ENCODE measurements at regions not wholly inside any gene's neighbourhood (a gene's known extent, or its start where the extent isn't known, plus 50 kb on each side); places are given as distances from the start of the nearest gene placed in this dataset.
A peak's percentile ranks its signal among the peaks of the same experiment; 100 is the strongest.
"Not testable (repeated sequence)": the region's sequence is repeated elsewhere in the genome, so short reads cannot be mapped to it uniquely, and the experiment has no call there.

GRCh38 chrX:40920351-40920750, 164.9 kb upstream of the USP9X start:
- Histone ChIP-seq H3K4me3 (no peak overlapping the region), H3K27me3 (no peaks in the 10 kb centered on the region), H3K36me3 (no peaks in the 10 kb centered on the region), H3K4me1 (no peaks in the 10 kb centered on the region), H3K9me3 (peaks cover 0 to 23% of the 10 kb centered on the region in 2 donors), H3K27ac (no peak overlapping the region)
- no peak for DNase-seq (ENCODE audit: low spot score)
- TF ChIP-seq CTCF (IDR thresholded peaks at IDR 0.05), result no peak

GRCh38 chrX:40922307-40922706, 162.9 kb upstream of the USP9X start:
- Histone ChIP-seq H3K27ac (no peak overlapping the region), H3K36me3 (no peaks in the 10 kb centered on the region), H3K4me1 (no peaks in the 10 kb centered on the region), H3K4me3 (no peak overlapping the region), H3K27me3 (no peaks in the 10 kb centered on the region), H3K9me3 (peaks cover 0 to 23% of the 10 kb centered on the region in 2 donors)
- peak in 1 of 2 donors; percentile 22 for TF ChIP-seq CTCF (IDR thresholded peaks at IDR 0.05)
- no peak for DNase-seq (ENCODE audit: low spot score)

- not testable (repeated sequence) for H3K36me3 ChIP-seq; H3K27ac ChIP-seq; DNase-seq (ENCODE audit: low spot score); H3K4me3 ChIP-seq; H3K4me1 ChIP-seq; H3K27me3 ChIP-seq
- H3K9me3 ChIP-seq, result peaks cover 0 to 29% of the 10 kb centered on the region in 2 donors
These were observed 158.4 kb upstream of the USP9X start for GRCh38 chrX:40926739-40927427.

GRCh38 chrX:40928076-40928475, 157.2 kb upstream of the USP9X start:
- Histone ChIP-seq H3K9me3 (peaks cover 0 to 21% of the 10 kb centered on the region in 2 donors), H3K27me3 (no peaks in the 10 kb centered on the region), H3K4me1 (no peaks in the 10 kb centered on the region), H3K36me3 (no peaks in the 10 kb centered on the region), H3K4me3 (no peak overlapping the region), H3K27ac (no peak overlapping the region)
- no peak for TF ChIP-seq CTCF (IDR thresholded peaks at IDR 0.05)
- DNase-seq (ENCODE audit: low spot score), result no peak

- Histone ChIP-seq H3K4me1 (peaks cover 0 to 10% of the 10 kb centered on the region in 2 donors), H3K9me3 (peaks cover 0 to 14% of the 10 kb centered on the region in 2 donors), H3K27ac (no peak overlapping the region), H3K36me3 (no peaks in the 10 kb centered on the region), H3K27me3 (no peaks in the 10 kb centered on the region), H3K4me3 (no peak overlapping the region)
- TF ChIP-seq CTCF (IDR thresholded peaks at IDR 0.05), result no peak
- DNase-seq (ENCODE audit: low spot score), result no peak
These were observed 153.3 kb upstream of the USP9X start for GRCh38 chrX:40931921-40932320.

GRCh38 chrX:40933132-40933705, 152.0 kb upstream of the USP9X start:
- TF ChIP-seq CTCF (IDR thresholded peaks at IDR 0.05), result no peak

More at GRCh38 chrX:40933132-40933705, 152.0 kb upstream of the USP9X start:
- Histone ChIP-seq H3K27me3 (no peaks in the 10 kb centered on the region), H3K9me3 (peaks cover 0 to 9% of the 10 kb centered on the region in 2 donors), H3K4me3 (peak overlapping the region in 1 of 2 donors; percentile 2), H3K4me1 (peaks cover 0 to 10% of the 10 kb centered on the region in 2 donors), H3K27ac (peak overlapping the region; percentile 33 to 66), H3K36me3 (no peaks in the 10 kb centered on the region)
- no peak for DNase-seq (ENCODE audit: low spot score)
